HG03280 (cell line): ENCODE measurements at regions not wholly inside any gene's neighbourhood (a gene's known extent, or its start where the extent isn't known, plus 50 kb on each side); places are given as distances from the start of the nearest gene placed in this dataset.
"Not testable (repeated sequence)": the region's sequence is repeated elsewhere in the genome, so short reads cannot be mapped to it uniquely, and the experiment has no call there.

Source experiments
- ATAC-seq: cut with Tn5 transposase; IDR thresholded peaks from one replicate; pipeline ENCODE4 v1.9.1; 2021; ENCODE audit warnings: mild to moderate bottlenecking, moderate library complexity; ENCODE audit not compliant: unreplicated experiment

DNA sequence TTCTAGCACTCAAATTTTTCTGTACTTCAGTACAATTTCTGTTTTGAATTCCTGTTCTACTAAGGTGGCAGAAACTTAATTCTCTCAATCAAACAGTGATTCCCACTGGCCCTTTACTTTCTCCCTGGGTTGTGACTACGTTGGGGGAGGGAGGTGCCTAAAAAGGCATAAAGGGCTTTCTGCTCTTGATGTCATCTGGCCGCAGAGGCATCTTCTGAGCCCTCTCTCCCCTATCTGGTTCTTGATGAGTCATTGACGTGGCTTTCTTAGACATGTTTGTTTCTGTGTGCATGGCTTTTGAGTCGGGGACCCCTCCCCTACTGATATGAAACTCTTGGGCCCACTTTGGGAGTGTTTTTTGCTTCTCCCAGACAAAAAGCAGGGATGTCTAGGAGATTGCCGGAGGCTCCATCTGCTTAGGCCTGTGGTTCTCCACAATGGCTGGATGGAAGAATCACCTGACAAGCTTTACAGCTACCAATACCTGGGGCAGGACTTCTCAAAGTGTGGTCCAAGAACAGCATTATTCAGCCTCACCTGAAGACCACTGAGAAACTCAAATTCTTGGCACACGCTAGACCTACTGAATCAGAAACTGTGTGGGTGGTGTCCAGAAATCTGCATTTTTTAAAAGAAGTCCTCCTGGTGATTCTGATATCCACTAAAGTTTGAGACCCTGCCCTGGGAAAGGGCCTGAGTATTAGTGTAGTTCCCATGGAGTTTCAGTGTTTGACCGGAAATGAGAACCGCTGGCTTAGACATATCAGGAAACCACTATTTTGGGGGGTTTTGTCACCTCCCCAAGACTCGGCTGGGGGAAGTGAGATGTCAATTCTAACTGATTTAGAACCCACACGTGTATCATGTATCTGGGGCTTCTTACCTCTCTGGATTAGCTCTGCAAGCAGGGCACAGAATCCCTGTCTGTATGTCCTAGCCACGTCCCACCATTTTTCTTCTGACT is 395.7 kb upstream of the PDE3A start:
- no peak for ATAC-seq

DNA sequence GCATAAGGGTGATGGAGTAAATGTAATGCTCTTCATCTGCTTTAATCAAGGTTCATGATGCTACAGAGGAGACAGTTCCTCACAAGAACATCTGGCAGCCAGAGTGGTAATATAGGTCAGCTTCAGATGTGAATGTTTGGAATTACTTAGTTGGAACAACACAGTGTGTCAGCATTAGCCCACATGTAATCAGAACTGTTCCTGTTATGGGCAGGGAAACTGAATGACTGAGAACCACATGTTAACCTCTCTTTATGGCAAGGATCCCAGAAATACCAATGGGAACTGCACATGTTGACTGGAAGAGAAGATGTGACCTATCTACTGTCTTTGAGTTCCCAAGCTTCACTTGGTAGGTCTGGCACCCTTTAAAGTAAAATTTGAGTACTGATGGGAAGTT is 390.1 kb upstream of the PDE3A start:
- ATAC-seq: no peak

DNA sequence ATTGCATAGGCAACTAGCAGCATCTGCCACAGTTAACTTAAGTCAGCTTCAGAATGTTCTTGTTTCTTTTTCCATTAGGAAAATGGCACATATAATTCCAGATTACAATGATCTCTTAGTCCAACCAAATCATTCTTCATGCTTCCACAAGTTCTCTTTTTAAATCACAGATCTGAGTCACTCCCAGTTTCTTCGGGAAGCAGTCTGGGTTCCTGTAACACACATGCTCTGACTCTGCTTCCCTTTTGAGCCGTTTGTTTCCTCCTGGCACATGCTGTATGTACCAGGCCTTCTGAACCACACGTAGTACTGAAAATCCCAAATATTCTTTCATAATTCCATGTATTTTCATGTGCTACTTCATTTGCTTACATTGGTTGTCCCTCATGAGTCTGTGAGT is 388.8 kb upstream of the PDE3A start:
- ATAC-seq: no peak

DNA sequence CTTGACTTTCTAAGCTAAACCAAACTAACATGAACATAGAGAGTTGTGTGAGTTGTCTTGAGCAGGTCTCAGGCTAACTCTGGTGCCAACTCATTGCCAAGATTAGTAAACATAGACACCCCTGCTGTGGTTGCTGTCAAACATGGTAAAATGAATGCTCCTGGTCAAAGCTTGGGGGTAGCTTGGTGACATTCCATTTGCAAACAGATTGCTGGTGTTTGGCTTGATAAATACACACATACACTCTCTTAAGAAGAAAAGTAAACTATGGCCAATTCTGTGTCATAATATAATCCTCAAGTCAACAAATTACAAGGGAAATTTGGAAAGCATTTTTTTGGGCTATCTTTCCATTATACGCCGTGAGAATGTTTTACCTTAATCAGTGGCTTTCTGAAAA is 386.4 kb upstream of the PDE3A start:
- ATAC-seq: no peak

DNA sequence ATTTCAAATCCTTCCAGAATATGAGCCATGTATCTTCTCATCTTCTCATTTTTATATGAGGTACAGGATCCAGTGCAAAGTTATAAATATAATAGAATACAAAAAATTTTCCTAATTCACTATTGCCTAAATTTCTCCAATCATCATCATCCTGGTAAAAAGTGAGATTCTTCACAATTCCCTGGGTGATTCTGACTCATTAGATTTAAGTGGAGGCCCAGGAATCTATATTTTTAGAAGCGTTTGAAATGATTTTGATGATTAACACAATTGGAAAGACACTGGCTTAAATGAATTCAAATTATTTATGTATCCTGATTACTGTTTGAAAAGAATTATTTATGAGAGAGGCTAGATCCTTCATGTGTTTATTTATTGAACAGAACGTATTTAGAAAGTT is 380.3 kb upstream of the PDE3A start:
- ATAC-seq: no peak

DNA sequence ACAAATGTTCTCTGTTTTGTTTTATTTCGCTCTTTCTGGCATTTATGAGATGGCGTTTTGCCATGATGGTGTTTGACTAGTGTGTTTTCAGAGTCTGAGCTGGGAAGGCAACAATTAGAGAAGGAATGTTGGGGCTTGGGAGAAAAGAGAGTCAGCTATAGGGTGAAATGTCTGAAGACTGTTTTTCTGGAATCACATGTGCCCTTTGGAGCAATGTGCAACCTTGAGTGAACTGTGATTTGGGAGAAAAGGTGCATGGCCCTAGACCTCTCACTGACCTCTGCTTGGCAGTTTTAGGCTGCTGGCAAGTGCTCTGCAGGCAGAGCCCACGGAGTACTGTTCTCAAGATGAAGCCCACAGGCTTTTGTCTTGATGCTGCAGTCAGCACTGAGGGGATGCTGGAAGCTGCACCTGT is 379.9 kb upstream of the PDE3A start:
- ATAC-seq: no peak

DNA sequence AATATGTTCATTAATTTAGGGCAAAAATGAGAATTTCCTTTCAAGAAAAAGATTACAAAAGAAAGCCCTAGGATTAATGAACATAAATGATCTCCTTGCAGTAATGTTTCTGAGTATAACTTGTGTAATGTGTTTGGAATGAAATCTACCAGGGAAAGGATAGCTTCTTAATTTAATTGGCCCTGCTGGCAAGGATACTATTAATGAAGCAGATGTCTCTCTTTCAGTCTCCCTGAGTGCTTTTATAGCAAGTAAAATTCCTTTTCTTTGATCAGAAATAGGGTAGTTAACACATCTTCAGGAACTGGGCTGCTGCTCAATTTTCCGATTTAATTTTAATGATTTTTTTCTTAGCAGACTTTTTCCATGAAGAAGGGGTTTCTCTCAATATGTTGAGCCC is 379.4 kb upstream of the PDE3A start:
- ATAC-seq: no peak

DNA sequence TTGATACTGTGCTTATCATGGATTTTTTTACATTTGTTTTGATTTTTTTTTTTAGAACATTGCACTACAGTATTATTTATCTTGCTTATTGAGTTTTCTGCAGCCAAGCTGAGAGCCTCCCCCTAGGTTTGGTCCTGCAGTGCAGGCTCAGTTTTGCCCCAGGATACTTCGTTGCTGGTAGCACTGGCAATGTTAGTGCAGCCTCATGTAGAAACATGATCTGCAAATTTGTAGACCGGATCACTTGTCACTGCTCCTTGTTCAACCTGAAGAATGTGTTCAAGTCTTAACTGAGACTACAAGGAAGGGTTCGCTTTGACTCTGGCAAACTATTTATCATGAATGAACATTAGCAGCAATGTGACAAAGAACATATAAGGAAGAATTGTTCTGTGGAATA is 377.2 kb upstream of the PDE3A start:
- no peak for ATAC-seq

DNA sequence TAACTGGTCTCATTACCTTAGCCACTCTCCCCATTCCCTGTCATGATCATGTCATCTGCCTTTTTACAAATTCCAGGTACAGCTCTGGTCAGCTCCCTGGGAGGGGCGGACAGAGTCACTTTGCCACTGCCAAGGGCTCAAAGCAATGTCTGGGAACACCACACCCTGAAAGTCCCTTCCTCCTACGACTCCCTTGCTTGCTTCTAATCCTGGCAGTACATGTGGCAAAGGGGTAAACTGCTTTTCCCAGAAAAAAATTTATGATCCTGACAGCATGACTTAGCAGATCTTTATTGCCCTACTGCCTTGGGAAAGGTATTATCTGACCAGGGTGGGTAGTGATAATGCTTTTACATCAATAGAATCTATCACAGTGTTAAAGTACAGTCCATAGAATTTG is 376.0 kb upstream of the PDE3A start:
- no peak for ATAC-seq

DNA sequence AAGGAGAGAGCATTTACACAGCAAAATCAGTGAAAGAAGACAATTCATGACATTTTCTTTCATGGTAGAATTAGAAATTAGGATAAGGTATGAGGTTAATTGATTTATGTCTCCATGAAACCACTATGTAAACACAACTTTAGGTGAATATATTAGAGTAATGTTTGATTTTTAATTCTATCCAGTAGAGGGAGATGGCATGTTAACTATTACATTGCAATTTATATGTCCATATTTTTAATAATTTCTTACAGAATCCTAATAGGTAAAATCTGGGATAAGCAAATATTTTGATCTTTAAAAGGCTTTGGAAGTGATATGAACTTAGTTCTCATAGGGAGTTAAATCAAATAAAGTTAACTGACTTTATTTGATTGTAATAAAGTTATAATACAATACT is 373.4 kb upstream of the PDE3A start:
- ATAC-seq: no peak

DNA sequence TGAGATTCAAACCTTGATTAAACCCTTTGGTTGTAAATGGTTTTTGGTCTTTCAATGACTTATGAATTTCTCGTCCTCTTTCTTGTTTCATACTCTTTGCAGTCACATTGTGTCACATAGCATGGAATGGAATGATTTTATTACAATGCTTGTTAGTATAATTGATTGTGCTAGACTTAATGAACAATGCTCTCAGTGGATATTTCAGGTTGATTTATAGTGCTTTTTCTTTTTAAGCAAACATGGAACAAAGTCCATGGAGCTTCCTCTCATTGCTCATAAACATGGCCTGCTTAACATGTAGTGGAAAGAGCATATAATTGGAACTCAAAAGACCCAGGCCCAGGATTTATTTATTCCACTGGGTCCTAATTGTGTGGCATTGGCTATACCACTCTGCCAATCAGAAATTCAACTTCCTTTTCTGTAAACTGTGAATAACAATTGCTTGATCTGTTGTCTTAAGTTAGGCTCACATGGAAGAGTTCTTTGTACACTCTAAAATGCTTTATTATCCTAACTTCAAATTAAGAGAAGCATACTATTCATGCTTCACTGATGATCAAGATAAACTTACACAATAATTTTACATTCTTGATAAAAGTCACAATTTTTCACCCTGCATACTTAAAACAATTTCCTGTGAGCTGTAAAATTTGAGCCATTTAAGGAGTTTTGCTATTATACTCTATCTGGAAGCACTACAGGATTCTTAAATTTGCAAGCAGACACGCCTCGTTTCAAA is 370.5 kb upstream of the PDE3A start:
- no peak for ATAC-seq

DNA sequence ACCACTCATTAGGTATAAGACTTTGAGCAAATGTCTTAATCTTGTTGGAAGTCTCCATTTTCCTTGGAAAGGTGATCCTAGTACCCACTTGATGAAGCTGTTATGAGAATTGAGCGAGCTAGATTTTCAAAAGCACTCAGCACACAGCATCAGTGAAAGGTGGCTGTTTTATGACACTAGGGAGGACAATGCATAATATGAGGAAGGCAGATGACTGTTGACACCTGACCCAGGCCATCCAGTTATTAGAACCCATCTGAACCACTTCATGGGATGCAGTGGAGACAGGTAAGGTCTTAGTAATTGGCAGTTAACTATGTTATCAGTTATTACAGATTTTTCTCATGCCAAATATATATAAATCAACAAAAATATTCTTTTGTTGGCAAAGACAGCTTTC is 369.9 kb upstream of the PDE3A start:
- no peak for ATAC-seq

DNA sequence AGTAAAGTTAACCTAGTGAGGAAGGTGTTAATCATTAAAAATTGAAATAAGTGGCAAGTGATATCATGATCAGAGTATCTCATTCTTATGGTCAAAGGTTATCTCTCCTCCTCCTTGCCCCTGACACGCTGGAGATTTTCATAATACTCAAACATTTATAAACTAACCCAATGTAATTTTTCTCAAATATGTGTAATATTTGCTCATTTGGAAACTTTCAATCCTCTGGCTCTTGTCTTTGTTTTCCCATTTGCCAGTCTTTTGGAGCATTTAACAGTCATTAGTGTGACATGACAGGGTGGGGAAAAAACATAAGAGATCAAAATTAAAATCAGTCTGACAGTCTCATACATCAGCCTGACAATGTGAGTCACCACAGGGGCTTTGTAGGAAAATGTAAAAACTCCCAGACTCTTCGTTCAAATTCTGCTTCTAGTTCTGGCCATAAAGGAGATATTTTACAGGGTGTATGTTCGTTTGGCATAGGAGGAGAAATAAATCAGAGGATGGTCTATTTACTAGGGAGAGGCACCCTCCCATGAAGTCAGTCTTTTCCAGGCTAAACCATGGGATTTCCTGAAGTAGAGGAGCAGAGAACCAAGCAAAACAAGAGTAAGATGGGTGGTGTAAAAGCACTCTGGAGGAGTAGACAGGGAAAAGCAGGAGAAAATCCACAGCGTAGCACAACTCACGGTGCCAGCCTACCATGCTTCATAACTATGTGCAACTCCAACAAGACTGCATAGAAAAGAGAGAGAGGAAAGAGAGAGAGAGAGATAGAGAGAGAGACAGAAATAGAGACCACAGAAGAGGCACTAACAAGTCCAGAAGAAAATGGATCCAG is 369.2 kb upstream of the PDE3A start:
- no peak for ATAC-seq

DNA sequence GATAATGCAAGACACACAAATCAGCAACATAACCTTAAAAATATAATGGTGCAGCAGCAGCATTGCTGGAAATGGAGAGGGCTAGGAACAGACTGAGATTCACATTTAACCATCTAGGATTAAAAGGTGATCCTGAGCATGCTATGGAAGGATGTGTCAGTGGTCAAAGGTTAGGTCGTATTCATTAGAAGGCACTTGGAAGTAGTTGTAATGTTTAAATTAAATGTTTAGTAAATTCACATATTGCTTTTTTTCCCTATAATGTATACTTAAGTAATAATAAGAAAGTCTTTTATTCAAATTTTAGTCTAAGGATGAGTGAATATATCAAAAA is 368.6 kb upstream of the PDE3A start:
- no peak for ATAC-seq

DNA sequence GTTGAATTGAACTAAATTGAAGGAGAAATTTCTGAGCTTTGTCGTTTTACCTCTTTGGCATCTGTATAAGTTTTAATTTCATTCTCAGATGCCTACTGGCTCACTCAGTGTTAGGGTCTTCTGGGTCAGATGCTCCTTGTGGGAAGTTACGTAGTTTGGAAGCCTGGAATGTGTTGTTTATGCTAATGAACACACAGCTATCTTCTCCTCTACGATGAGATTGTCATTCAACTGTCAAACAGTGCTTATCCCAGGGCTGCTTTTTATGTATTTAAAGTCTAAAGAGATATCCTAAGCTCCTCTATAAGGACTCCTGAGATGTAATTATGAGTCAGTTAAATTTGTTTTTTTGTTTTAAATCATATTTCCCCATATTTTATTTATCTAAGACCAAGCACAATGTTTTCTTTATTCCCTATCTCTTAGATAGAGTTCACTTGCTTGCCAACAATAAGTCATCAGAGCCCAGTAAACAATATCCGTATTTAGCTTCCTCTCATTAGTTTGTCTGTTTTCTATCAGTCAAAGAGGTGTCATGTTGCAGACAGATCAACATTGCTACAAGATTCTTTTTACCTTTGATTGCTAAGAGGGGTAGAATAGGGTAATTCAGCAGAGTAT is 368.0 kb upstream of the PDE3A start:
- ATAC-seq: no peak

DNA sequence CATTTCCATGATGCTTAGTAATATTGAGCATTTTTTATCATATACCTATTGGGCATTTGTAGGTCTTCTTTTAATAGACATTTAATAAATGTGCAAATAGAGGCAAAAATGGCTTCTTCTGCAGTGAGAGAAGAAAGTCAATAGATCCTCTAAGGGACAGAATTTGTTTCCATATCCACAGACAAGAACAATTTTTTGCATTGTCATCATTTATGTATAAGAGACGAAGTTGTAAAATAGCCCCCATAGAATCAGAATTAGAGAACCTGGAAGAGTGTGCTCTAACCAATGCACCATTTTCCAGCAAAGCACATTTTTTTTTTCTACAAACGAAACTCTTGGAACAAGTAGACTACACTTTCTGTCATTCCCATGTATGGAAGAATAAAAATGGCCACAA is 365.1 kb upstream of the PDE3A start:
- ATAC-seq: no peak

DNA sequence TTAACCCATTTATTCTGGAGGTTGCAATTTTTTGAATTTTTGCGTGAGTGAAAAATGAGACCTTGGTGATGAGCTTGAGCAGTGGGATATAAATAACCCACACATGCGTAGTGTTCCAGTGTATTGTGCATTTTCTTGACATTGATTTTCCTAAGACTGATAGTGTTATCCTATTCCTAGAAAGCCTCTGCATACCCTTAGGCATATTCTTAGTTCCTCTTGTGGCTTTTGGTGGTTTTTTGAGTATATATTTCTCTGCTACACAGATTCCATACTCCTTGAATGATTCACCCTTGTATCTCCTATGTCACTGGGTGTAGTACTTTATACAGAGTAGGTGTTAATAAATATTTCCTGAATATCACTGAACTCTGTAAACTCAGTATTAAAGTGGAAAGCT is 363.4 kb upstream of the PDE3A start:
- ATAC-seq: no peak

DNA sequence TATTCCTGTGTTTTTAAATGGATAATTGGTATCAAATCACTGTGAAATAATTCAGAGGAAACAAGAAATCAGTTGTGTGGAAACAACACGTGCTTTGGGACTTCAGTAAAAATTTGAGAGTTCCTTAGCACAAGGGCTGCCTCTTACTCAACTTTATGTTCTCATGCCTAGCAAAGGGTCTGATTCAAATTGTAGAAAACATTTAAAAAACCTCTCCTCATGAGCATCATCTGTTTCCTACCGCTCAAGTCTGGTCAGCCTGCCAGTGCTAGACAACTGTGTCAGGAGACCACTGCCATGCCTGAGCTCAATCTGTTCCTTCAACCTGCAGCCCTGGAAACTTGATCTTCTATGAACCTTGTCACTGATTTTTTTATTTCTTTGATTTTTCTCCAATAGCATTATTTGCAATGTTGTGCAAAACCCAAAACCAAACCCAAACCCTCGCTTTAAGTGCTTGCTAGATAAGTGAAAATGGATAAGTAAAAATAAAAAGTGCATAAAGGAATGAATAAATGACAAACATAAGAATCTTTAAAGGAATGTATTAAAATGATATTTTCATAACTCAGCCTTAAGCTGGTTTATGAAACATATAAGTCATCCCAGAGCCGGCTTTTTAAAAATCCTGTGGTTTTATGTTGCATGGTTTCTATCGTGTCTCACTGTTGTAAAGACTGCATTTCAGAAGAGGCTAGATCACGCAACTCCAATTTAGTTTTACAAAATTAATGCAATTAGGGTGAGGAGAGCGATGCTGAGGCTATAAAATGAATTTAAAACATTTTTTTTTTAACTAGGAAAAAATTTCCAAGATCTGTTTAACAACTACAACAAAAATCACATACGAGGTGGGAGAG is 361.2 kb upstream of the PDE3A start:
- ATAC-seq: no peak

DNA sequence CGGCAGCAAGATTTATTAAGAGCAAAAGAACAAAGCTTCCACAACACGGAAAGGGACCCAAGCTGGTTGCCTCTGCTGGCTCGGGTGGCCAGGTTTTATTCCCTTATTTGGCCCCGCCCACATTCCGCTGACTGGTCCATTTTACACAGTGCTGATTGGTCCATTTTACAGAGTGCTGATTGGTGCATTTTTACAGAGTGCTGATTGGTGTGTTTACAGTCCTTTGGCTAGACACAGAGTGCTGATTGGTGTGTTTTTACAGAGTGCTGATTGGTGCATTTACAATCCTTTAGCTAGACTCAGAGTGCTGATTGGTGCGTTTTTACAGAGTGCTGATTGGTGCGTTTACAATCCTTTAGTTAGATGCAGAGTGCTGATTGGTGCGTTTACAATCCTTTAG is 358.4 kb upstream of the PDE3A start:
- not testable (repeated sequence) for ATAC-seq

DNA sequence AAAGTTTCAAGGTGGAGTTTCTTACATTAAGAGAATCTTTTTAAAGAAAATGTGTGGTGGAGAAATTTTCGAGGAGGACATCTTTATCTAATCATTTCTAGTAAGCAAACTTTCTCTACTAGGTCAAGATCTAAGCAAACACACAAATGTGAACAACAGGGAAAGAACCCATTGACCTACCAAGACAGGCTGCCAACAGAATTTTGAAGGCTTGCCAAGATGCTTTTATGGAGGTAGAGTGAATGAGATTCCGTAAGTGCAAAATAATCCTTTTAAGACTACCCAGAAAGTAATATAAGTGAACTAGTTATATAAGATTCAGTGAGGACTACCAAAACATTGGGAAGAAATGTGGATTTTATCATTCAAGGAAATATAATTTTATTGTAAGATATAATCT is 357.1 kb upstream of the PDE3A start:
- no peak for ATAC-seq
